Neural cell (in vitro differentiated cells): ENCODE measurements at regions not wholly inside any gene's neighbourhood (a gene's known extent, or its start where the extent isn't known, plus 50 kb on each side); places are given as distances from the start of the nearest gene placed in this dataset.

Source experiments
- H2AFZ ChIP-seq: fragments of 200-600, 300-800 bp; sonication (generic), shearing (Covaris generic); 2 replicates; pipeline ENCODE4 v1.6.0; 2014; ENCODE audit warnings: low read depth, mild to moderate bottlenecking, antibody characterized with exemption, low read length, moderate library complexity
- H3F3A ChIP-seq: fragments of 200-600 bp; shearing (Covaris generic); 2 replicates; pipeline ENCODE4 v1.6.1; 2016; ENCODE audit warnings: mild to moderate bottlenecking, moderate library complexity, mixed read lengths, antibody characterized with exemption, low read length; ENCODE audit not compliant: insufficient read depth, poor library complexity, severe bottlenecking
- H3K27ac ChIP-seq: fragments of 200-600, 300-800 bp; sonication (generic), shearing (Covaris generic); 2 replicates; pipeline ENCODE4 v1.5.1; 2014; ENCODE audit warnings: mild to moderate bottlenecking, low read length, moderate library complexity
- H3K27me3 ChIP-seq: fragments of 300-800, 200-600 bp; sonication (generic), shearing (Covaris generic); 2 replicates; pipeline ENCODE4 v1.6.0; 2014; ENCODE audit warnings: mild to moderate bottlenecking, low read depth, low read length, moderate library complexity; ENCODE audit not compliant: insufficient read depth
- H3K36me3 ChIP-seq: fragments of 300-800, 200-600 bp; sonication (generic), shearing (Covaris generic); 2 replicates; pipeline ENCODE4 v1.5.1; 2014; ENCODE audit warnings: mild to moderate bottlenecking, antibody characterized with exemption, low read length, moderate library complexity; ENCODE audit not compliant: insufficient read depth
- H3K4me2 ChIP-seq: fragments of 300-800, 200-600 bp; sonication (generic), shearing (Covaris generic); 2 replicates; pipeline ENCODE4 v1.6.0; 2014; ENCODE audit warnings: mild to moderate bottlenecking, low read length
- H3K4me3 ChIP-seq: fragments of 300-800, 200-600 bp; sonication (generic), shearing (Covaris generic); 2 replicates; pipeline ENCODE4 v1.5.1; 2014; ENCODE audit warnings: mild to moderate bottlenecking, low read length, moderate library complexity
- H3K79me2 ChIP-seq: fragments of 200-600 bp; shearing (Covaris generic); replicated peaks from 2 replicates; pipeline ENCODE4 v1.6.0; 2014; ENCODE audit warnings: mild to moderate bottlenecking, low read length, moderate library complexity; ENCODE audit not compliant: insufficient read depth
- H3K9ac ChIP-seq: fragments of 300-800, 200-600 bp; sonication (generic), shearing (Covaris generic); 2 replicates; pipeline ENCODE4 v1.6.1; 2016; ENCODE audit warnings: mild to moderate bottlenecking, low read length, mixed read lengths
- H3K9me2 ChIP-seq: fragments of 200-600 bp; shearing (Covaris generic); 2 replicates; pipeline ENCODE4 v1.6.1; 2016; ENCODE audit warnings: mild to moderate bottlenecking, low read length, mixed read lengths; ENCODE audit not compliant: insufficient read depth
- H3K9me3 ChIP-seq: fragments of 200-600, 300-800 bp; sonication (generic), shearing (Covaris generic); 2 replicates; pipeline ENCODE4 v1.6.1; 2016; ENCODE audit warnings: mild to moderate bottlenecking, mixed run types, low read length, moderate library complexity, mixed read lengths
- H4K20me1 ChIP-seq: fragments of 200-600 bp; shearing (Covaris generic); 2 replicates; pipeline ENCODE4 v1.6.1; 2016; ENCODE audit warnings: mild to moderate bottlenecking, mixed run types; ENCODE audit not compliant: insufficient read depth
- small RNA-seq, 3 experiments: library from RNA; depleted of rRNA; stranded (forward); fragments of <200 nt; gene quantifications; one replicate each; pipeline ENCODE3, GENCODE V24; 2012
- TF ChIP-seq, protein P1 (sequence below): fragments of 450-650 bp; IDR thresholded peaks from 2 replicates; pipeline ENCODE4 v1.5.1; 2014; ENCODE audit warnings: antibody characterized with exemption, mild to moderate bottlenecking, moderate library complexity; ENCODE audit not compliant: poor library complexity, severe bottlenecking

DNA sequence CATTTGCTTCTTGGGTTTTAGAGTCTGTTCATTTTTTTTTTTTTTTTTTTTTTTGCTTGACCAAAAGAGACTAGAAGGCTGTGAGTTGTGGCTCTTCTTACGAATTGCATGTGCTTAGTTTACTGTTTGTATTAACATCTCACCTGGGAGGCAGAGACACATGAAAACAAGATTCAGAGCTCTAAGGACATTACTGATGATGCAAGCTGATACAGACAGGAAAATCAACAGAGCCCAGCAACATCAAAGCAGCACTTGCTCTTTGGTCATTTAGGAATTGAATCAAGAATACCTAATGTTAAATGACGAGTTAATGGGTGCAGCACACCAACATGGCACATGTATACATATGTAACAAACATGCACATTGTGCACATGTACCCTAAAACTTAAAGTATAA is 55.7 kb upstream of the HS3ST5 start:
- H2AFZ ChIP-seq = no peak overlapping the region
- TF ChIP-seq, protein P1, sequence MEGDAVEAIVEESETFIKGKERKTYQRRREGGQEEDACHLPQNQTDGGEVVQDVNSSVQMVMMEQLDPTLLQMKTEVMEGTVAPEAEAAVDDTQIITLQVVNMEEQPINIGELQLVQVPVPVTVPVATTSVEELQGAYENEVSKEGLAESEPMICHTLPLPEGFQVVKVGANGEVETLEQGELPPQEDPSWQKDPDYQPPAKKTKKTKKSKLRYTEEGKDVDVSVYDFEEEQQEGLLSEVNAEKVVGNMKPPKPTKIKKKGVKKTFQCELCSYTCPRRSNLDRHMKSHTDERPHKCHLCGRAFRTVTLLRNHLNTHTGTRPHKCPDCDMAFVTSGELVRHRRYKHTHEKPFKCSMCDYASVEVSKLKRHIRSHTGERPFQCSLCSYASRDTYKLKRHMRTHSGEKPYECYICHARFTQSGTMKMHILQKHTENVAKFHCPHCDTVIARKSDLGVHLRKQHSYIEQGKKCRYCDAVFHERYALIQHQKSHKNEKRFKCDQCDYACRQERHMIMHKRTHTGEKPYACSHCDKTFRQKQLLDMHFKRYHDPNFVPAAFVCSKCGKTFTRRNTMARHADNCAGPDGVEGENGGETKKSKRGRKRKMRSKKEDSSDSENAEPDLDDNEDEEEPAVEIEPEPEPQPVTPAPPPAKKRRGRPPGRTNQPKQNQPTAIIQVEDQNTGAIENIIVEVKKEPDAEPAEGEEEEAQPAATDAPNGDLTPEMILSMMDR = no peak

More for the DNA sequence above, 55.7 kb upstream of the HS3ST5 start:
- Histone ChIP-seq H3K27me3 (no peaks in the 10 kb centered on the region), H3K4me3 (no peak overlapping the region), H3K9me3 (no peaks in the 10 kb centered on the region), H3K27ac (no peak overlapping the region), H3K9me2 (no peaks in the 10 kb centered on the region), H3F3A (no peaks in the 10 kb centered on the region), H3K36me3 (no peaks in the 10 kb centered on the region), H3K4me2 (no peak overlapping the region), H3K9ac (no peak overlapping the region), H4K20me1 (no peaks in the 10 kb centered on the region), H3K79me2 (no peaks in the 10 kb centered on the region)

Small RNAs in the stretch of these regions (small RNA-seq; reads per million reads assigned to genes)
- gene AL606845.1 (0 reads per million in 3 experiments), gene RNU6-475P (0 reads per million in 3 experiments)
